ENCODE measurements at regions not wholly inside any gene's neighbourhood (a gene's known extent, or its start where the extent isn't known, plus 50 kb on each side); places are given as distances from the start of the nearest gene placed in this dataset.

GRCh38 chr12:3367750-3368444, 123.1 kb upstream of the PRMT8 start:
- no peak for DNase-seq (ENCODE audit: low read depth in 1 of 2, low spot score in 1 of 2)
- TF ChIP-seq POLR2AphosphoS5 (IDR thresholded peaks at IDR 0.05; ENCODE audit: low read depth), result no peak
- no peak for TF ChIP-seq CTCF (IDR thresholded peaks at IDR 0.05; ENCODE audit: insufficient read depth, low read length)
- TF ChIP-seq SPI1 (IDR thresholded peaks at IDR 0.05; ENCODE audit: borderline replicate concordance, low read depth), result no peak
- TF ChIP-seq GABPA (IDR thresholded peaks at IDR 0.05; ENCODE audit: low read depth), result no peak
- TF ChIP-seq REST (IDR thresholded peaks at IDR 0.05; ENCODE audit: insufficient replicate concordance, low read depth), result no peak
- Histone ChIP-seq H3K4me3 (replicated peaks; ENCODE audit: insufficient read depth, low read length) (no peak overlapping the region), H3K27me3 (ENCODE audit: insufficient read depth, poor library complexity, severe bottlenecking) (peaks cover 27% of the 10 kb centered on the region), H3K27ac (replicated peaks) (no peak overlapping the region)

GRCh38 chr12:3371018-3371417, 120.0 kb upstream of the PRMT8 start:
- Histone ChIP-seq H3K27ac (replicated peaks) (no peak overlapping the region), H3K27me3 (ENCODE audit: insufficient read depth, poor library complexity, severe bottlenecking) (peaks cover 15% of the 10 kb centered on the region), H3K4me3 (replicated peaks; ENCODE audit: insufficient read depth, low read length) (no peak overlapping the region)
- TF ChIP-seq POLR2AphosphoS5 (IDR thresholded peaks at IDR 0.05; ENCODE audit: low read depth), result no peak
- no peak for TF ChIP-seq SPI1 (IDR thresholded peaks at IDR 0.05; ENCODE audit: borderline replicate concordance, low read depth)
- no peak for TF ChIP-seq REST (IDR thresholded peaks at IDR 0.05; ENCODE audit: insufficient replicate concordance, low read depth)
- no peak for TF ChIP-seq CTCF (IDR thresholded peaks at IDR 0.05; ENCODE audit: insufficient read depth, low read length)
- TF ChIP-seq GABPA (IDR thresholded peaks at IDR 0.05; ENCODE audit: low read depth), result no peak
- no peak for DNase-seq (ENCODE audit: low read depth in 1 of 2, low spot score in 1 of 2)

GRCh38 chr12:3375326-3375725, 115.7 kb upstream of the PRMT8 start:
- H3K27ac ChIP-seq (replicated peaks), result no peak overlapping the region
- H3K4me3 ChIP-seq (replicated peaks; ENCODE audit: insufficient read depth, low read length), result no peak overlapping the region
- H3K27me3 ChIP-seq (ENCODE audit: insufficient read depth, poor library complexity, severe bottlenecking), result no peaks in the 10 kb centered on the region
- DNase-seq (ENCODE audit: low read depth in 1 of 2, low spot score in 1 of 2), result no peak
- no peak for TF ChIP-seq CTCF (IDR thresholded peaks at IDR 0.05; ENCODE audit: insufficient read depth, low read length)
- TF ChIP-seq SPI1 (IDR thresholded peaks at IDR 0.05; ENCODE audit: borderline replicate concordance, low read depth), result no peak
- TF ChIP-seq POLR2AphosphoS5 (IDR thresholded peaks at IDR 0.05; ENCODE audit: low read depth), result no peak
- TF ChIP-seq REST (IDR thresholded peaks at IDR 0.05; ENCODE audit: insufficient replicate concordance, low read depth), result no peak
- no peak for TF ChIP-seq GABPA (IDR thresholded peaks at IDR 0.05; ENCODE audit: low read depth)

All from HL-60 (cell line).